CD4-positive, alpha-beta T cell (primary cell): ENCODE measurements at regions not wholly inside any gene's neighbourhood (a gene's known extent, or its start where the extent isn't known, plus 50 kb on each side); places are given as distances from the start of the nearest gene placed in this dataset.

Source experiments
- ATAC-seq: fragments of 200-7000 bp; cut with Tn5 transposase; one replicate; pipeline ENCODE4 v1.10.0; 2022; ENCODE audit warnings: mild to moderate bottlenecking; ENCODE audit not compliant: poor library complexity
- CTCF ChIA-PET: fragments of 350-600 bp; sonication (Branson Sonifier 250); formaldehyde crosslinking; loops from one replicate; lab custom pipeline; 2021; ENCODE audit warnings: antibody characterized with exemption, inconsistent platforms; lab: Charles Lee
- POLR2A ChIA-PET: fragments of 350-600 bp; sonication (Branson Sonifier 250); formaldehyde crosslinking; loops from one replicate; lab custom pipeline; 2021; ENCODE audit warnings: antibody characterized with exemption, inconsistent platforms; lab: Charles Lee
- DNase-seq, 14 experiments: peaks; one replicate each; pipeline ENCODE4 v3.0.0-alpha.2; 2013 to 2020; ENCODE audit warnings: mixed read lengths in 2 of 14
- H3K27ac ChIP-seq, 2 donors: one replicate each; pipeline versions ENCODE4 v1.5.1 to v1.7.0; 2013; ENCODE audit warnings: low read length in 2 of 2, low read depth in 1 of 2, mild to moderate bottlenecking in 1 of 2
- H3K27me3 ChIP-seq, 2 experiments: 1 replicate in 1 of 2; 2 replicates in 1 of 2; pipeline versions ENCODE4 v1.6.1 to v1.7.0; 2013; ENCODE audit warnings: low read length in 2 of 2, control low read depth in 1 of 2, mild to moderate bottlenecking in 1 of 2, moderate library complexity in 1 of 2; ENCODE audit not compliant: insufficient read depth in 2 of 2, control insufficient read depth in 1 of 2
- H3K36me3 ChIP-seq: one replicate; pipeline ENCODE4 v1.6.1; 2013; ENCODE audit warnings: low read length, control low read depth; ENCODE audit not compliant: insufficient read depth
- H3K4me1 ChIP-seq: one replicate; pipeline ENCODE4 v1.6.1; 2013; ENCODE audit warnings: low read length, control low read depth; ENCODE audit not compliant: insufficient read depth
- H3K4me3 ChIP-seq: one replicate; pipeline ENCODE4 v1.5.1; 2013; ENCODE audit warnings: mild to moderate bottlenecking, low read length, moderate library complexity
- H3K9me3 ChIP-seq, 2 experiments: 1 replicate in 1 of 2; 2 replicates in 1 of 2; pipeline versions ENCODE4 v1.6.1 to v1.7.0; 2013; ENCODE audit warnings: low read length in 2 of 2, mild to moderate bottlenecking in 2 of 2, control low read depth in 1 of 2, moderate library complexity in 1 of 2; ENCODE audit not compliant: control insufficient read depth in 1 of 2, insufficient read depth in 1 of 2
- H3K27ac Mint-ChIP-seq: one replicate; pipeline ENCODE4 v1.8.0; 2020; ENCODE audit warnings: mixed read lengths
- H3K27me3 Mint-ChIP-seq: one replicate; pipeline ENCODE4 v1.8.0; 2021; ENCODE audit warnings: mixed read lengths
- H3K36me3 Mint-ChIP-seq: one replicate; pipeline ENCODE4 v1.8.0; 2021; ENCODE audit warnings: low read depth, mixed read lengths
- H3K4me1 Mint-ChIP-seq: one replicate; pipeline ENCODE4 v1.8.0; 2021; ENCODE audit warnings: low read depth, mixed read lengths
- H3K4me3 Mint-ChIP-seq: one replicate; pipeline ENCODE4 v1.8.0; 2020; ENCODE audit warnings: mild to moderate bottlenecking, mixed read lengths
- H3K9me3 Mint-ChIP-seq: one replicate; pipeline ENCODE4 v1.8.0; 2020; ENCODE audit warnings: mixed read lengths
- intact Hi-C, 2 experiments: fragments of 100-400 bp; cut with DNase I in 1 of 2; cut with micrococcal nuclease in 1 of 2; formaldehyde crosslinking; loops; one replicate each; pipeline versions ENCODE4 v1.15.1 to v1.9.0; 2023 to 2025; cut with DNase I, micrococcal nuclease
- TF ChIP-seq, protein P1 (sequence below): fragments of 200-600 bp; IDR thresholded peaks from one replicate; pipeline ENCODE4 v1.8.0; 2022; ENCODE audit warnings: antibody characterized with exemption, mild to moderate bottlenecking

DNA sequence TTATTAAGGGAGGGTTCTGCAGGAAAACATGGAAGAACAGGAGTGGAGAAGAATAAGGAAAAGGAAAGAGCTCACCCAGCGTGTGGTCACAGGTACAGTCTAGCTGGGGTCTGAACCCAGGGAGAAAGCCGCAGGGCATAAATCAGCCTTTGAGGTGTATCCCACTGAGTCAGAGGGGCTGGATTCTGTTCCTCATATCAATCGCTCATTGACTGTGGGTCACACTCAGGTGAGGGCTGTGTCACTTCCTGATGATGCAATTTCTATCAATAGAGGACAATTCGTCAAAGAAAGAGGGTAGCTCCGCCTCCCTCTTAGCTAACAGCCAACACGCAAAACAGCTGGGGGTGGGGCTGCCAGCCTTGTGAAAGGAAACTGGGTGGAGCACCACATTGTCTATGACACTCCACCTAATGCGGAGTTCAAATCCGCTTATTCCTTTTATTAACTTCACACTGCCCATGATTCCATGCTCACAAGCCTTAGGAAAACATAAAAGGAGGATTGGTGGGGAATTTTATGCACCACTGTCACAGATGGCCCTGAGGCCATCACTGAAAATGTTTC, 176.2 kb downstream of the ICE1 start:
- Histone ChIP-seq H3K9me3 (no peaks in the 10 kb centered on the region), H3K36me3 (no peaks in the 10 kb centered on the region), H3K27ac (no peak overlapping the region), H3K27me3 (no peaks in the 10 kb centered on the region), H3K4me1 (no peaks in the 10 kb centered on the region), H3K4me3 (no peak overlapping the region)
- H3K36me3 Mint-ChIP-seq = no peaks in the 10 kb centered on the region
- ATAC-seq (no peak), DNase-seq (no peak)
- no peak overlapping the region for H3K4me3 Mint-ChIP-seq
- no peak overlapping the region for H3K27ac Mint-ChIP-seq
- intact Hi-C loops = no loop called here
- CTCF ChIA-PET = no interaction called here
- POLR2A ChIA-PET = no interaction called here
- no peaks in the 10 kb centered on the region for H3K4me1 Mint-ChIP-seq
- no peaks in the 10 kb centered on the region for H3K9me3 Mint-ChIP-seq
- H3K27me3 Mint-ChIP-seq = no peaks in the 10 kb centered on the region
- TF ChIP-seq, protein P1, sequence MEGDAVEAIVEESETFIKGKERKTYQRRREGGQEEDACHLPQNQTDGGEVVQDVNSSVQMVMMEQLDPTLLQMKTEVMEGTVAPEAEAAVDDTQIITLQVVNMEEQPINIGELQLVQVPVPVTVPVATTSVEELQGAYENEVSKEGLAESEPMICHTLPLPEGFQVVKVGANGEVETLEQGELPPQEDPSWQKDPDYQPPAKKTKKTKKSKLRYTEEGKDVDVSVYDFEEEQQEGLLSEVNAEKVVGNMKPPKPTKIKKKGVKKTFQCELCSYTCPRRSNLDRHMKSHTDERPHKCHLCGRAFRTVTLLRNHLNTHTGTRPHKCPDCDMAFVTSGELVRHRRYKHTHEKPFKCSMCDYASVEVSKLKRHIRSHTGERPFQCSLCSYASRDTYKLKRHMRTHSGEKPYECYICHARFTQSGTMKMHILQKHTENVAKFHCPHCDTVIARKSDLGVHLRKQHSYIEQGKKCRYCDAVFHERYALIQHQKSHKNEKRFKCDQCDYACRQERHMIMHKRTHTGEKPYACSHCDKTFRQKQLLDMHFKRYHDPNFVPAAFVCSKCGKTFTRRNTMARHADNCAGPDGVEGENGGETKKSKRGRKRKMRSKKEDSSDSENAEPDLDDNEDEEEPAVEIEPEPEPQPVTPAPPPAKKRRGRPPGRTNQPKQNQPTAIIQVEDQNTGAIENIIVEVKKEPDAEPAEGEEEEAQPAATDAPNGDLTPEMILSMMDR = no peak

DNA sequence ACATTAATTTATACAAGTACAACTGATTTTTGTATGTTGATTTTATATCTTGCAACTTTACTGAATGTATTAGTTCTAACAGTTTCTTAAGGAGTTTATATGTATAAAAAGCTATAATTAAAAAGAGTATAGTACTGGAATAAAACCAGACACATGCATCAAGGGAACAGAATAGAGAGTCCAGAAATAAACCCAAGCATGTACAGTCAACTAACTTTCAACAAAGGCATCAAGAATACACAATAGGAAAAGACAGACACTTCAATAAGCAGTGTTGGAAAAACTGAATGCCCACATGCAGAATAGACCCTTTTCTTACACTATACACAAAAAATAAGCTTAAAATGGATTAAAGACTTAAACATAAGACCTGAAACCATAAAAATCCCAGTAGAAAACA, 170.9 kb downstream of the ICE1 start:
- CTCF ChIA-PET = no interaction called here
- POLR2A ChIA-PET = no interaction called here

DNA sequence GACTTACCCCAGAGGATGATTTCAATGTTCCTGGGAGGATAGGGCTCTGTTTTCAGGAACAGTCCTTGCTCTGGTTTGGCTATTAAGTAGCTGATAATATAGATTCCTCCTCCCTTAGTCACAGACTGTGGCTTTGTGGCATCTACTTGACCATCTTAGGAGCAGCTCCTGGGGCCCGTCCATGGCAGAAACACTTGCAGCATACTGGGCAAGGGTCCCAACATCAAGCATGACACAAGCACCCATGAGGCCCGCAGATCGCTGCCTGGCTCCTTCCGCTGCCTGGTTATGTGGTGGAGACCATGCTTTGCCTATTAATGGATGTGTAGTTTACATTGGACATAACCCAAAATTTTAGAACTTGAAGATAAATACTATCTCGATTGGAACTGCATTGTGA, 170.1 kb downstream of the ICE1 start:
- no peaks in the 10 kb centered on the region for H3K4me1 ChIP-seq
- H3K36me3 ChIP-seq = no peaks in the 10 kb centered on the region
- TF ChIP-seq, protein P1 = no peak
- H3K27me3 ChIP-seq = peaks cover 0 to 6% of the 10 kb centered on the region in 2 experiments
- Mint-ChIP-seq H3K27me3 (no peaks in the 10 kb centered on the region), H3K9me3 (no peaks in the 10 kb centered on the region), H3K36me3 (no peaks in the 10 kb centered on the region), H3K4me3 (no peak overlapping the region), H3K4me1 (no peaks in the 10 kb centered on the region), H3K27ac (no peak overlapping the region)
- no peaks in the 10 kb centered on the region for H3K9me3 ChIP-seq
- DNase-seq (no peak), ATAC-seq (no peak)
- intact Hi-C loops = no loop called here
- POLR2A ChIA-PET = no interaction called here
- no peak overlapping the region for H3K4me3 ChIP-seq
- no peak overlapping the region for H3K27ac ChIP-seq
- CTCF ChIA-PET = no interaction called here

More for the DNA sequence above, 170.9 kb downstream of the ICE1 start:
- no peak for ATAC-seq
- Histone ChIP-seq H3K36me3 (no peaks in the 10 kb centered on the region), H3K27ac (no peak overlapping the region), H3K9me3 (no peaks in the 10 kb centered on the region), H3K27me3 (peaks cover 0 to 6% of the 10 kb centered on the region in 2 experiments), H3K4me1 (no peaks in the 10 kb centered on the region), H3K4me3 (no peak overlapping the region)
- H3K9me3 Mint-ChIP-seq = no peaks in the 10 kb centered on the region
- DNase-seq = no peak
- TF ChIP-seq, protein P1 = no peak
- no peaks in the 10 kb centered on the region for H3K36me3 Mint-ChIP-seq
- H3K27me3 Mint-ChIP-seq = no peaks in the 10 kb centered on the region
- H3K27ac Mint-ChIP-seq = no peak overlapping the region
- no peak overlapping the region for H3K4me3 Mint-ChIP-seq
- intact Hi-C loops = no loop called here
- no peaks in the 10 kb centered on the region for H3K4me1 Mint-ChIP-seq
